ENCODE measurements at regions not wholly inside any gene's neighbourhood (a gene's known extent, or its start where the extent isn't known, plus 50 kb on each side); places are given as distances from the start of the nearest gene placed in this dataset.

DNA sequence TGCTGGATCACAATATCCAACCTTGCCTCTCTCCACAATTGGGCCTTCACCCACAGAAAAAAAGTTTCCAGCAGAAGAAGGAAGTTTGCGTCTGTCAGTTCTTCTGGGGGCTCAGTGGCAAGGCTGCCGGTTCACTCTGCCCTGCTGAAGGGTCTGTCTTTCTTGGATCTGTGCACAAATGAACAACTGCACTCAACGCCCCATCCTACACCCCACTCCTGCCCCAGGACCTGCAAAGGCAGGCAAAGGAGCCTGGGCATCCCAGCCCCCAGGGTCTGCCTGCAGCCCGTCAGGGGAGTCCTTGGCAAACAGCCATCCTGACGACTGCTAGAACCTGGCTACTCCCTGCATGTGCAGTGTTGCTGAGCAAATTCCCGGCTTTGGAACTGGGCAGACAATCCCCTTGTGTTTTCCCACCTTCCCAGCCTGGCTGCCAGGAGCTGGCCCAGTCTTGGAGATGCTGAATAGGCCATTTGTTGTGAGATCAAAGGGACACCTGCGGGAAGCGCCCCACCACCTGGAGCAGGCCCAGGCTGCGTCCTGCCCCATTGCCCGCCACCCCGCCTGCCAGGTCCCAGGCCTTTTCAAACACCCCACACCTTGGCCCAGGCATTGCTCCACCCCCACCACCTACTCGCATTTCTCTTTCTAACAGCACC is 311.9 kb downstream of the BCL11B start:
- Histone ChIP-seq H3K36me3 (no peaks in the 10 kb centered on the region), H3K27ac (no peak overlapping the region), H3K4me3 (ENCODE audit: low read depth, low read length) (no peak overlapping the region), H3K27me3 (ENCODE audit: insufficient read depth, low read depth, severe bottlenecking) (peaks cover 92% of the 10 kb centered on the region), H3K9me3 (ENCODE audit: severe bottlenecking) (no peaks in the 10 kb centered on the region)
- DNase-seq, result no peak
- TF ChIP-seq, protein P1, sequence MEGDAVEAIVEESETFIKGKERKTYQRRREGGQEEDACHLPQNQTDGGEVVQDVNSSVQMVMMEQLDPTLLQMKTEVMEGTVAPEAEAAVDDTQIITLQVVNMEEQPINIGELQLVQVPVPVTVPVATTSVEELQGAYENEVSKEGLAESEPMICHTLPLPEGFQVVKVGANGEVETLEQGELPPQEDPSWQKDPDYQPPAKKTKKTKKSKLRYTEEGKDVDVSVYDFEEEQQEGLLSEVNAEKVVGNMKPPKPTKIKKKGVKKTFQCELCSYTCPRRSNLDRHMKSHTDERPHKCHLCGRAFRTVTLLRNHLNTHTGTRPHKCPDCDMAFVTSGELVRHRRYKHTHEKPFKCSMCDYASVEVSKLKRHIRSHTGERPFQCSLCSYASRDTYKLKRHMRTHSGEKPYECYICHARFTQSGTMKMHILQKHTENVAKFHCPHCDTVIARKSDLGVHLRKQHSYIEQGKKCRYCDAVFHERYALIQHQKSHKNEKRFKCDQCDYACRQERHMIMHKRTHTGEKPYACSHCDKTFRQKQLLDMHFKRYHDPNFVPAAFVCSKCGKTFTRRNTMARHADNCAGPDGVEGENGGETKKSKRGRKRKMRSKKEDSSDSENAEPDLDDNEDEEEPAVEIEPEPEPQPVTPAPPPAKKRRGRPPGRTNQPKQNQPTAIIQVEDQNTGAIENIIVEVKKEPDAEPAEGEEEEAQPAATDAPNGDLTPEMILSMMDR (IDR thresholded peaks at IDR 0.05; ENCODE audit: low read depth, low read length), result 0 out of 2 replicates have a peak, but pooled peaks have one; percentile 2

DNA sequence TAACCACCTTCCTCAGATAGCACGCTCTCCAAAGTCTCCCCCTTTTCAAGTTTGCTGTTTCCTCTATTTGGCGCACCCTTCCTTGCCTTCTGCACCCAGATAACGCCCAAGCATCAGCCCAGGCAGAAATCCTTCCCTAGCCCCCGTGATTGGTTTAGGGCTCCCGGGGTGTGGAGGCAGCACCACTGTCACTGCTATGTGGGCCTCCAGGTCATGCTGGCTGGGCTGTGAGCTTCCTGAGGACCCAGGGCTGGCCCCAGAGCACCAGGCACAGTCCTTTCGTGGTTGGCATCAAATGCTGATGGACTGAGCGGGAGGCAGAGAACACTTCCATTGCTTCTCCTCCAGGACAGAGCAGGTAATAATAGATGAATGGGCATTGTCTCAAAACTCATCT is 311.4 kb downstream of the BCL11B start:
- H3K27me3 ChIP-seq (ENCODE audit: insufficient read depth, low read depth, severe bottlenecking), result peaks cover 93% of the 10 kb centered on the region
- no peak overlapping the region for H3K4me3 ChIP-seq (ENCODE audit: low read depth, low read length)
- no peak overlapping the region for H3K27ac ChIP-seq
- TF ChIP-seq, protein P1 (IDR thresholded peaks at IDR 0.05; ENCODE audit: low read depth, low read length), result no peak
- H3K36me3 ChIP-seq, result no peaks in the 10 kb centered on the region
- no peak for DNase-seq
- H3K9me3 ChIP-seq (ENCODE audit: severe bottlenecking), result no peaks in the 10 kb centered on the region

DNA sequence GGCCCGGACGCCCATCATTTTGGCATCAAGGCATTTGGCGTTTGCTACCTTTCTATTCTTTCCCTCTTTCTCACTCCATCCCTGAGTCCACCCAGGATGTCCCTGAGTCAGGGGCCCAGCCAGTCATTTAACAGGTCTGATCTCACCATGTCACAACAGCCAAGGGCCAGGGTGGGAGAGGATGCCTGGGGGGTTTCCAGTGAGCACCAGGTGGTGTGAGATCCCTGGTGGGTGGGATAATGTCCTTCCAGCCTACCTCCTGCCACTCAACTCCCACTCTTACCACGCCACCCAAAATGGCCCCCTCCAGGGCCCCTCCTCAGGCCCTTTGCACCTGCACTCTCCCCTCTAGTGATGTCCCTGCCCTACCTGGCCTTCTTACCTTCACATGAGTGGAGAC is 310.8 kb downstream of the BCL11B start:
- DNase-seq, result no peak
- Histone ChIP-seq H3K4me3 (ENCODE audit: low read depth, low read length) (no peak overlapping the region), H3K9me3 (ENCODE audit: severe bottlenecking) (no peaks in the 10 kb centered on the region), H3K27ac (no peak overlapping the region), H3K36me3 (no peaks in the 10 kb centered on the region), H3K27me3 (ENCODE audit: insufficient read depth, low read depth, severe bottlenecking) (peaks cover 92% of the 10 kb centered on the region)
- TF ChIP-seq, protein P1 (IDR thresholded peaks at IDR 0.05; ENCODE audit: low read depth, low read length), result no peak

DNA sequence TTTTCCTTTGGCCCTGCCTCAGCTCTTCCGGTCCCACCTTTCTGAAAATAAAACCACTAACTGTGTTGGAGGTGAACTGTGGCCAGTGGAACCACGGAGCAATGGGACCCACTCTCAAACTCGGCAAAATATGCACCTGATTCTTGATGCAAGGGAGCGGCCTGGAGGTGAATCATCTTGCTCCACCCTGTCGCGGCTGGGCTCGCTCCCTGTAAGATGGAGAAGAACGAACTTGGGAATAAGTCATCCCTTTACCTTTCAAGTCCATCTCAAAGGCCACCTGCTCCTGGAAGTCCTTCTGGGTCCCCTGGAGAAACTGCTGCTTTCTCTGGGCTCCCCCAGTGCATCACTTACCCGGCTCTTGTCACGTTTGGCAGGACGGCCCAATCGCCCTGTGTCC is 309.9 kb downstream of the BCL11B start:
- Histone ChIP-seq H3K27me3 (ENCODE audit: insufficient read depth, low read depth, severe bottlenecking) (peaks cover 91% of the 10 kb centered on the region), H3K9me3 (ENCODE audit: severe bottlenecking) (no peaks in the 10 kb centered on the region)
- TF ChIP-seq, protein P1 (IDR thresholded peaks at IDR 0.05; ENCODE audit: low read depth, low read length), result no peak

DNA sequence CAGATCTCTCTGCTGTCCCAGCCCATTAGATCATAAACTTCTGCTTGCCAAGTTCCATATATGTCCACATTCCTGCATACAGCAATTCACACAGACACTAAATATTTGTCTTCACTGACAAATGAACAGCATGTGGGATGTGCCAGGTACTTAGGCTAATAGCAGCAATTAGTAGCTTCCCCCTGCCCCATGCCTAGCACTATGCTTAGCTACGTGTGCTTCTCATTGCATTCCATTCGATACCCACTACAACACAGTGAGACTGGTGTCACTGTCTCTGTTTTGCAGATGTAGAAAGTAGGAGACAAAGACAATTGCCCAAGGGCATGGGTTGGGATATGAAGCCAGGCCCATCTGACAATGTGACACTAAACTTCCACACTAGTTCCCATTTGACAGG is 308.4 kb downstream of the BCL11B start:
- peaks cover 81% of the 10 kb centered on the region for H3K27me3 ChIP-seq (ENCODE audit: insufficient read depth, low read depth, severe bottlenecking)
- H3K36me3 ChIP-seq, result no peaks in the 10 kb centered on the region
- no peak for DNase-seq
- H3K4me3 ChIP-seq (ENCODE audit: low read depth, low read length), result no peak overlapping the region
- H3K9me3 ChIP-seq (ENCODE audit: severe bottlenecking), result no peaks in the 10 kb centered on the region
- TF ChIP-seq, protein P1 (IDR thresholded peaks at IDR 0.05; ENCODE audit: low read depth, low read length), result no peak
- no peak overlapping the region for H3K27ac ChIP-seq

More for the DNA sequence above, 309.9 kb downstream of the BCL11B start:
- no peaks in the 10 kb centered on the region for H3K36me3 ChIP-seq
- no peak for DNase-seq
- no peak overlapping the region for H3K4me3 ChIP-seq (ENCODE audit: low read depth, low read length)
- H3K27ac ChIP-seq, result no peak overlapping the region

DNA sequence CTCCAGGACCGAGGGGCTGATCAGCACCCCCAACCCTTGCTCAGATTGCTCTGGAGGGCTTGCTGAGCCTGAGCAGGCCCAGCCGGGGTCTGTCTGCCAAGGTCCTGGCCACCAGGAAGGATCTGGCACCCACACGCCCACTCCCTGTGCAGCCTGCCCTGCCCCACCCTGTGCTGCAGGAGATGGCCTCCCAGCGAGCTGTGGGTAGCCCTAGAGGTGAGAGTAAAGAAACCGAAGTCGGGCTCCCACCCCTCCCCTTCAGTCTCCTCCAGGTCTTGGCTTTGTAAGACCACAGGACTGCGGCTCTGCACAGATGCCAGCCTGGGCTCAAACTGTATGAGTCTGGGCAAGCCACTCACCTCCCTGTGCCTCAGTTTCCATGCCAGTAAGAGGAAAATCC is 307.8 kb downstream of the BCL11B start:
- Histone ChIP-seq H3K9me3 (ENCODE audit: severe bottlenecking) (no peaks in the 10 kb centered on the region), H3K27me3 (ENCODE audit: insufficient read depth, low read depth, severe bottlenecking) (peaks cover 75% of the 10 kb centered on the region), H3K36me3 (no peaks in the 10 kb centered on the region), H3K4me3 (ENCODE audit: low read depth, low read length) (no peak overlapping the region), H3K27ac (no peak overlapping the region)
- TF ChIP-seq, protein P1 (IDR thresholded peaks at IDR 0.05; ENCODE audit: low read depth, low read length), result no peak
- DNase-seq, result no peak
